ENCODE measurements at regions not wholly inside any gene's neighbourhood (a gene's known extent, or its start where the extent isn't known, plus 50 kb on each side); places are given as distances from the start of the nearest gene placed in this dataset.

DNA sequence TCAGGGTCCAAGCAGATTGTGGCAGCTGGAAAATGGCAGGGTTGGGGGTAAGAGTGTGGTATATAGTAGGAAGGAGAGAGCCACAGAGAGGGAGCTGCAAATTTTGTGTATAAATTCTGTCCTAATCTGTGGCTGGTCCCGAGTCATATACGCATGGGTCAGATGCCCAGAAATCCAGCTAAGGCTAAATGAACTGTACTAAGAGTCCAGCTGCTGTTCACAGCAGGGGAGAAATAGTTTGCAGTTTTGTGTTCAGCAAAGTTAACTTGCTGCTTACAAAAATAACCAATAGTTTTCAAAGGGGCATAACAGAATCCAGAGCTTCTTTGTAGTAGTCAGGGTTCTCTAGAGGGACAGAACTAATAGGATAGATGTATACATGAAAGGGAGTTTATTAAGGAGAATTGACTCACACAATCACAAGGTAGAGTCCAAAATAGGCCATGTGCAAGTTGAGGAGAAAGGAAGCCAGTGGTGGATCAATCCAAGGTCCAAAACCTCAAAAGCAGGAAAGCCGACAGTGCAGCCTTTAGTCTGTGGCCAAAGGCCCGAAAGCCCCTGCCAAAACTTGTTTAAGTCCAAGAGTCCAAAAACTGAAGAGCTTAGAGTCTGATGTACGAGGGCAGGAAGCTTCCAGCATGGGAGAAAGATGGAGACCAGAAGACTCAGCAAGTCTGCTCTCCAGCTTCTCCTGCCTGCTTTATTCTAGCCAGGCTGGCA lies 146.1 kb upstream of the KBTBD8 start:
- H3K9ac ChIP-seq (ENCODE audit: low read length), result no peak overlapping the region
- 89% methylated on average over 5 of the region's 5 CpGs for WGBS (ENCODE audit: insufficient coverage)

DNA sequence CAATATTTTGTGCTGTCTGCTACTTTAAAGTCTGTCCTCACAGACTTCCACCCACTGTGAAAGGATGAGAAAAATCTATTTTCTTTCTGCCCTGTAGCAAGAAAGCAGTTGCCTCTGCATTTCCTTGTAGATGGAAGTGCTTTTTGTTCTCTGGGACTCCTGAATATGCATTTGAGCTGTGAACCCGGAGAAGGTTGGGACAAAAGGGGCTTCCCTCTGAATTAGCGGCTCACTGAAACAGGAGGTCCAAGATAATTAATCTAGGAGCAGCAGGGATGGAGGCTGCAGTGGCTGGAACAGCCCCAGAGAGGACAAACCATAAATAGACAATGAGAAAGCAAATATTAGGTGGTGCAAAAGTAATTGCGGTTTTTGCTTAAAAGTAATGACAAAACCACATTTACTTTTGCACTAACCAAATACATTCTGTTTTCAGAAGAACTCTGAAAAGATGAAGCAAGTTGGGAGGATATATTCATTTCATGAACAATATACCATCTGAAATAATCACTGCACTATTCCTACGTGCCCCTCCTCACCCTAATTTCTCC lies 143.4 kb upstream of the KBTBD8 start:
- Histone ChIP-seq H3K36me3 (replicated peaks in 1 of 2; ENCODE audit: control extremely low read depth in 1 of 2, control insufficient read depth in 1 of 2, extremely low read depth in 1 of 2, insufficient read depth in 2 of 2, low read length in 1 of 2) (no peaks in the 10 kb centered on the region), H3K79me2 (ENCODE audit: control insufficient read depth, insufficient read depth, low read length) (no peaks in the 10 kb centered on the region), H4K20me1 (ENCODE audit: control insufficient read depth, insufficient read depth, low read length, poor library complexity, severe bottlenecking) (no peaks in the 10 kb centered on the region), H3K4me3 (ENCODE audit: control extremely low read depth in 1 of 5, extremely low read depth in 1 of 5, insufficient read depth in 1 of 5, low read depth in 2 of 5, low read length in 4 of 5) (no peak overlapping the region), H3K27ac (ENCODE audit: low read length in 2 of 2) (no peak overlapping the region), H3K9me3 (ENCODE audit: control extremely low read depth in 1 of 3, control insufficient read depth in 2 of 3, insufficient read depth in 1 of 3, low read length in 2 of 3) (peaks cover 0 to 3% (median 0%) of the 10 kb centered on the region in 3 donors), H3K27me3 (replicated peaks in 1 of 4; ENCODE audit: control extremely low read depth in 1 of 4, control insufficient read depth in 3 of 4, insufficient read depth in 4 of 4, low read length in 3 of 4) (no peaks in the 10 kb centered on the region), H3K4me1 (ENCODE audit: control insufficient read depth in 2 of 2, insufficient read depth in 2 of 2, low read length in 2 of 2) (peaks cover 0 to 4% of the 10 kb centered on the region in 2 donors), H3K9ac (ENCODE audit: low read length) (no peak overlapping the region), H3K4me2 (replicated peaks; ENCODE audit: low read depth, low read length, poor library complexity, severe bottlenecking) (no peak overlapping the region), H2AFZ (ENCODE audit: insufficient read depth, low read depth, low read length, poor library complexity, severe bottlenecking) (no peak overlapping the region)
- intact Hi-C loops (cut with micrococcal nuclease), result no loop called here
- ChIA-PET CTCF (no interaction called here), POLR2A (no interaction called here)
- H3K9me3 Mint-ChIP-seq (ENCODE audit: insufficient read depth), result no peaks in the 10 kb centered on the region
- peaks cover 9% of the 10 kb centered on the region for H3K4me1 Mint-ChIP-seq
- no peak overlapping the region for H3K4me3 Mint-ChIP-seq
- no peak for ATAC-seq (ENCODE audit: low read depth)
- WGBS (ENCODE audit: insufficient coverage), result 63% methylated on average over 3 of the region's 4 CpGs
- H3K27me3 Mint-ChIP-seq, result peaks cover 2% of the 10 kb centered on the region
- H3K27ac Mint-ChIP-seq, result no peak overlapping the region
- TF ChIP-seq, protein P1, sequence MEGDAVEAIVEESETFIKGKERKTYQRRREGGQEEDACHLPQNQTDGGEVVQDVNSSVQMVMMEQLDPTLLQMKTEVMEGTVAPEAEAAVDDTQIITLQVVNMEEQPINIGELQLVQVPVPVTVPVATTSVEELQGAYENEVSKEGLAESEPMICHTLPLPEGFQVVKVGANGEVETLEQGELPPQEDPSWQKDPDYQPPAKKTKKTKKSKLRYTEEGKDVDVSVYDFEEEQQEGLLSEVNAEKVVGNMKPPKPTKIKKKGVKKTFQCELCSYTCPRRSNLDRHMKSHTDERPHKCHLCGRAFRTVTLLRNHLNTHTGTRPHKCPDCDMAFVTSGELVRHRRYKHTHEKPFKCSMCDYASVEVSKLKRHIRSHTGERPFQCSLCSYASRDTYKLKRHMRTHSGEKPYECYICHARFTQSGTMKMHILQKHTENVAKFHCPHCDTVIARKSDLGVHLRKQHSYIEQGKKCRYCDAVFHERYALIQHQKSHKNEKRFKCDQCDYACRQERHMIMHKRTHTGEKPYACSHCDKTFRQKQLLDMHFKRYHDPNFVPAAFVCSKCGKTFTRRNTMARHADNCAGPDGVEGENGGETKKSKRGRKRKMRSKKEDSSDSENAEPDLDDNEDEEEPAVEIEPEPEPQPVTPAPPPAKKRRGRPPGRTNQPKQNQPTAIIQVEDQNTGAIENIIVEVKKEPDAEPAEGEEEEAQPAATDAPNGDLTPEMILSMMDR (IDR thresholded peaks at IDR 0.05), result no peak
- no peak for TF ChIP-seq EZH2 (IDR thresholded peaks at IDR 0.05; ENCODE audit: borderline replicate concordance, insufficient read depth, low read depth, low read length, poor library complexity, severe bottlenecking)
- no peak for DNase-seq

More for the DNA sequence above, 146.1 kb upstream of the KBTBD8 start:
- H3K9me3 Mint-ChIP-seq (ENCODE audit: insufficient read depth), result no peaks in the 10 kb centered on the region
- ATAC-seq (ENCODE audit: low read depth), result no peak
- CTCF ChIA-PET, result no interaction called here
- no peak for DNase-seq
- H3K4me2 ChIP-seq (replicated peaks; ENCODE audit: low read depth, low read length, poor library complexity, severe bottlenecking), result no peak overlapping the region
- no peaks in the 10 kb centered on the region for H3K36me3 ChIP-seq (replicated peaks in 1 of 2; ENCODE audit: control extremely low read depth in 1 of 2, control insufficient read depth in 1 of 2, extremely low read depth in 1 of 2, insufficient read depth in 2 of 2, low read length in 1 of 2)
- no peaks in the 10 kb centered on the region for H3K79me2 ChIP-seq (ENCODE audit: control insufficient read depth, insufficient read depth, low read length)
- H2AFZ ChIP-seq (ENCODE audit: insufficient read depth, low read depth, low read length, poor library complexity, severe bottlenecking), result no peak overlapping the region
- no peaks in the 10 kb centered on the region for H3K9me3 ChIP-seq (ENCODE audit: control extremely low read depth in 1 of 3, control insufficient read depth in 2 of 3, insufficient read depth in 1 of 3, low read length in 2 of 3)
- H3K27ac Mint-ChIP-seq, result no peak overlapping the region
- peaks cover 2% of the 10 kb centered on the region for H3K27me3 Mint-ChIP-seq
- POLR2A ChIA-PET, result no interaction called here
- no peak overlapping the region for H3K4me3 ChIP-seq (ENCODE audit: control extremely low read depth in 1 of 5, extremely low read depth in 1 of 5, insufficient read depth in 1 of 5, low read depth in 2 of 5, low read length in 4 of 5)
- H3K4me1 Mint-ChIP-seq, result peaks cover 9% of the 10 kb centered on the region
- H3K27ac ChIP-seq (ENCODE audit: low read length in 2 of 2), result no peak overlapping the region
- H3K27me3 ChIP-seq (replicated peaks in 1 of 4; ENCODE audit: control extremely low read depth in 1 of 4, control insufficient read depth in 3 of 4, insufficient read depth in 4 of 4, low read length in 3 of 4), result no peaks in the 10 kb centered on the region
- peaks cover 0 to 4% of the 10 kb centered on the region in 2 donors for H3K4me1 ChIP-seq (ENCODE audit: control insufficient read depth in 2 of 2, insufficient read depth in 2 of 2, low read length in 2 of 2)
- H3K4me3 Mint-ChIP-seq, result no peak overlapping the region
- TF ChIP-seq, protein P1 (IDR thresholded peaks at IDR 0.05), result no peak
- TF ChIP-seq EZH2 (IDR thresholded peaks at IDR 0.05; ENCODE audit: borderline replicate concordance, insufficient read depth, low read depth, low read length, poor library complexity, severe bottlenecking), result no peak
- H4K20me1 ChIP-seq (ENCODE audit: control insufficient read depth, insufficient read depth, low read length, poor library complexity, severe bottlenecking), result no peaks in the 10 kb centered on the region
- intact Hi-C loops (cut with micrococcal nuclease), result no loop called here

Measured in B cell (primary cell).